DND-41 (cell line): ENCODE measurements at regions not wholly inside any gene's neighbourhood (a gene's known extent, or its start where the extent isn't known, plus 50 kb on each side); places are given as distances from the start of the nearest gene placed in this dataset.

ENCODE experiments used
- CTCF ChIP-seq: IDR thresholded peaks from 2 replicates; pipeline ENCODE4 v1.5.1; 2012; ENCODE audit warnings: borderline replicate concordance, low read length, moderate library complexity, mild to moderate bottlenecking; ENCODE audit not compliant: poor library complexity, severe bottlenecking; ENCODE audit errors: extremely low read depth
- EZH2 ChIP-seq: IDR thresholded peaks from 3 replicates; pipeline ENCODE4 v1.6.1; 2012; ENCODE audit warnings: borderline replicate concordance, low read depth, mild to moderate bottlenecking, moderate library complexity, low read length, inconsistent platforms; ENCODE audit not compliant: severe bottlenecking

- no peak for TF ChIP-seq EZH2
- TF ChIP-seq CTCF: no peak
These were observed 1008.5 kb upstream of the EEF2KMT start for GRCh38 chr16:6106061-6106460.
